Duodenal mucosa (tissue), 2 donors: ENCODE measurements at regions not wholly inside any gene's neighbourhood (a gene's known extent, or its start where the extent isn't known, plus 50 kb on each side); places are given as distances from the start of the nearest gene placed in this dataset.

Experiments used
- H3K27ac ChIP-seq: one replicate; pipeline ENCODE4 v1.7.0; 2013; ENCODE audit warnings: low read depth, low read length
- H3K27me3 ChIP-seq, 2 donors: one replicate each; pipeline ENCODE4 v1.7.0; 2013; ENCODE audit warnings: low read length in 2 of 2, control low read depth in 1 of 2; ENCODE audit not compliant: insufficient read depth in 2 of 2, control insufficient read depth in 1 of 2
- H3K36me3 ChIP-seq, 2 donors: one replicate each; pipeline ENCODE4 v1.7.0; 2013; ENCODE audit warnings: low read length in 2 of 2, control low read depth in 1 of 2; ENCODE audit not compliant: insufficient read depth in 2 of 2, control insufficient read depth in 1 of 2
- H3K4me1 ChIP-seq, 2 donors: one replicate each; pipeline ENCODE4 v1.7.0; 2013; ENCODE audit warnings: low read length in 2 of 2, control low read depth in 1 of 2; ENCODE audit not compliant: insufficient read depth in 2 of 2, control insufficient read depth in 1 of 2
- H3K4me3 ChIP-seq, 2 donors: one replicate each; pipeline ENCODE4 v1.7.0; 2013; ENCODE audit warnings: low read length in 2 of 2, low read depth in 1 of 2
- H3K9ac ChIP-seq, 2 donors: one replicate each; pipeline ENCODE4 v1.7.0; 2013; ENCODE audit warnings: low read length in 2 of 2, low read depth in 1 of 2
- H3K9me3 ChIP-seq, 2 donors: one replicate each; pipeline ENCODE4 v1.7.0; 2013; ENCODE audit warnings: low read length in 2 of 2, control low read depth in 1 of 2; ENCODE audit not compliant: control insufficient read depth in 1 of 2

- Histone ChIP-seq H3K27ac (no peak overlapping the region), H3K4me3 (no peak overlapping the region), H3K4me1 (no peaks in the 10 kb centered on the region), H3K9ac (no peak overlapping the region), H3K9me3 (no peaks in the 10 kb centered on the region), H3K36me3 (no peaks in the 10 kb centered on the region), H3K27me3 (no peaks in the 10 kb centered on the region)
Measured at GRCh38 chr11:128201009-128201408, 386.3 kb downstream of the ETS1 start.

DNA sequence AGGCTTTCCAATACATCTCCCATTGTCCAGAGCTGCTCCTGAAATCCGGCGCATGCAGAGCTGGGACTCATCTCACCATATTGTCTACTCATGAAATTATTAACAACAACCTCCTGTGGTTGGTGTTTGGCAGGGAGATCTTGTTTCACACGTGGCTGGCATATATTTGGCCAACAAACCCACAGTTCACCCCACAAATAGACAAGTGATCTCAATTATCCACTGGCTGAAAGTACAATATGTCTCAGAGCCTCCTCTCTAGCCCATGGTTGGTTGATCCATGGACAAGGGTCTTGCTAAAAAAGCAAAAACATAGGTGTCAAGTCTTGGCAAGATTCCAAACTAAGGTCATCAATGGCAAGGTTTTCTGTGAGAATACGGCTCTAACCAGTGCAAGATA lies 386.9 kb downstream of the ETS1 start:
- Histone ChIP-seq H3K36me3 (no peaks in the 10 kb centered on the region), H3K9ac (no peak overlapping the region), H3K9me3 (no peaks in the 10 kb centered on the region), H3K27me3 (no peaks in the 10 kb centered on the region), H3K4me3 (no peak overlapping the region), H3K27ac (no peak overlapping the region), H3K4me1 (no peaks in the 10 kb centered on the region)

- Histone ChIP-seq H3K27ac (no peak overlapping the region), H3K4me1 (no peaks in the 10 kb centered on the region), H3K9ac (no peak overlapping the region)
Measured at GRCh38 chr11:128198216-128198772, 389.1 kb downstream of the ETS1 start.

GRCh38 chr11:128196235-128196634 lies 391.1 kb downstream of the ETS1 start:
- H3K4me1 ChIP-seq = no peaks in the 10 kb centered on the region
- H3K36me3 ChIP-seq = no peaks in the 10 kb centered on the region
- H3K27ac ChIP-seq = no peak overlapping the region
- no peaks in the 10 kb centered on the region for H3K27me3 ChIP-seq
- H3K4me3 ChIP-seq = no peak overlapping the region
- H3K9me3 ChIP-seq = no peaks in the 10 kb centered on the region
- no peak overlapping the region for H3K9ac ChIP-seq

More at GRCh38 chr11:128198216-128198772, 389.1 kb downstream of the ETS1 start:
- no peaks in the 10 kb centered on the region for H3K27me3 ChIP-seq
- no peaks in the 10 kb centered on the region for H3K9me3 ChIP-seq
- H3K4me3 ChIP-seq = no peak overlapping the region
- H3K36me3 ChIP-seq = no peaks in the 10 kb centered on the region

DNA sequence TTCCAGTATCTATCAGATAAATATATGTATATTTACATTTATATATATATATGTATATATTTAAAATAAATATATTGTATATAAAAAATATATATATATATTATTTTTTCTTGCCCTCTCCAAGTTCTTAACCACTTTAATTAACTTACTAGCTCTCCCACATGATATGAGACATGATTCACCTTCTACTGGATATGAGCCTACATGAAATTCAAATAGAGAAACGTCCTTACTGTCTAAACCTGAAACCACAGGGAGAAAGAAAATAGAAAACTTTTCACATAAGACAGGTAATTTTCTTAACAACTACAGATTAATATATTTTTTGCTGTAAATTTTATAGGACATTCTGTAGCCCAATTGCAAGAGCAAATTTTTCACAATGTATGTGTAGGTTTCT lies 391.6 kb downstream of the ETS1 start:
- H3K27me3 ChIP-seq = no peaks in the 10 kb centered on the region
- no peaks in the 10 kb centered on the region for H3K4me1 ChIP-seq
- no peak overlapping the region for H3K27ac ChIP-seq

DNA sequence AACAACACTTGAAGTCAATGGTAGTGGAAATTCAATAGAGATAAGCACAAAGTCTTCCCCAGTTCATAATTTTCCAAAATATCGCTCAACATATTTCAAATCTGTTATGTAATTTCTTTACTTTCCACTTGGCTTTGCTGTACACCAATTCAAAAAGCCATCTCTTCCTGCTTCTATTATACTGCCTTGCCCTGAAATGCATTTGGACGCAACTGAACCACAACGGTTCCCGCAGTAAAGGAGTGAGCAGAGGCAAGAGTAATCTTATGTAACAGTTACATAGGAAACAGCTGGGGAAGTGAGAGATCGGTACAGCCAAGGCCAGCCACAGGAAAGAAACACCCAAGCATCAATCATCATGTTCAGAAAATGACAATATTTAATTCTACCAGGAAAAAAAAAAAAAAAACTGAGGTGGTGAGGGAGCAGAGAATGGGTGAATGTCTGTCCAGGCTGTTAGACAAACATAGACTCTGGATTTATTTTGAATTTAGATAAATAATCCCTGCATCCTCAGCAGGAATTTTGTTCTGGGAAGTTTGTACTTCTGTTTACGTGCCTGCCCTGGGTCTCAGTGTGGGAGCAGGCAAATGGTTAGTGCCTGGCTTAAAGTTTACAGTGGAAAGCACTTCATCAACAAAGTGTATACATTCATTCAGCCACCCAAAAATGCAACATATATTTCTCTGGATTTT lies 392.2 kb downstream of the ETS1 start:
- Histone ChIP-seq H3K27me3 (no peaks in the 10 kb centered on the region), H3K9ac (no peak overlapping the region), H3K27ac (no peak overlapping the region), H3K4me1 (no peaks in the 10 kb centered on the region), H3K9me3 (no peaks in the 10 kb centered on the region), H3K4me3 (no peak overlapping the region), H3K36me3 (no peaks in the 10 kb centered on the region)

More for the DNA sequence above, 391.6 kb downstream of the ETS1 start:
- H3K36me3 ChIP-seq = no peaks in the 10 kb centered on the region
- no peak overlapping the region for H3K9ac ChIP-seq
- no peaks in the 10 kb centered on the region for H3K9me3 ChIP-seq
- no peak overlapping the region for H3K4me3 ChIP-seq

- H3K27ac ChIP-seq = no peak overlapping the region
- no peaks in the 10 kb centered on the region for H3K36me3 ChIP-seq
- no peaks in the 10 kb centered on the region for H3K4me1 ChIP-seq
- no peak overlapping the region for H3K9ac ChIP-seq
- no peak overlapping the region for H3K4me3 ChIP-seq
- no peaks in the 10 kb centered on the region for H3K27me3 ChIP-seq
- H3K9me3 ChIP-seq = no peaks in the 10 kb centered on the region
Measured at GRCh38 chr11:128194216-128194615, 393.1 kb downstream of the ETS1 start.

- no peaks in the 10 kb centered on the region for H3K36me3 ChIP-seq
- H3K27ac ChIP-seq = no peak overlapping the region
- H3K4me1 ChIP-seq = no peaks in the 10 kb centered on the region
- no peaks in the 10 kb centered on the region for H3K9me3 ChIP-seq
- H3K9ac ChIP-seq = no peak overlapping the region
- H3K4me3 ChIP-seq = no peak overlapping the region
- no peaks in the 10 kb centered on the region for H3K27me3 ChIP-seq
Measured at GRCh38 chr11:128193615-128194014, 393.7 kb downstream of the ETS1 start.

DNA sequence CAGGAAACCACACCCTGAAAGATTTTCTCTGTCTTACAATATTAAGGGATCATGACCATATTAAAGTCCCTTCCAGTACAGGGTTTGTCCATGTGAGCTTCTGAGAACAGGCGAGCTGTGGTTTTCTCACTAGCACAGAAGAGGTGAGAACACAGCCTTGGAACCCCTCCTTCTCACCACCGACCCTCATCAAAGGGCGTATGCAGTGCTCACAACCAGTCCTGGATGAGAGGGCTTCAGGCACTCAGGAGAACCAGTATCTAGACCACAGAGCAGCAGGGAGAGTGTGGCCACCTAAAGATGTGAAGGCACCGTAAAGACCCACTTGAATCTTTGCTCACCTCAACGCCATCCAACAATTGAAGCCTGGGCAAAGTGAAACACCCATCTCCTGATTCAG lies 397.0 kb downstream of the ETS1 start:
- Histone ChIP-seq H3K4me1 (no peaks in the 10 kb centered on the region), H3K9me3 (peaks cover 0 to 2% of the 10 kb centered on the region in 2 donors), H3K9ac (no peak overlapping the region), H3K27ac (no peak overlapping the region), H3K36me3 (no peaks in the 10 kb centered on the region), H3K27me3 (no peaks in the 10 kb centered on the region), H3K4me3 (no peak overlapping the region)

DNA sequence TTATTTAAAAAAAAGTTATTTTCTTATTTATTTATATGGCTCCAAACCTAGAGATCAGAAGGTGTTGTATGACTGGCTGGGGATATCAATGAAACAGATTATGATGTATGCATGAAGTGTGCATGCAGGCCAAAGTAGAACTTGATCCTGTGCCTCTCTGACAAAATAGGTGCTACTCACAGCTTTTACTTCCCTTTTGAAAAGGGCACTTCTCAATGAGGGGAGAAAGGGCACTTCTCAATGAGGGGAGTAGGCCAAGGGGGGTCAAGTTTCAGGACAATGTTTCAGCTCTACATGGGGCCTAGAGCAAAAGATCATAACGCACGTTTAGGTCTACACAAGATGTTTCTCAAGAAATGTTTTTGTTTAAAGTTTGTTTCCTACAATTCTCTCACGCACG lies 397.5 kb downstream of the ETS1 start:
- H3K4me3 ChIP-seq = no peak overlapping the region
- H3K9me3 ChIP-seq = peaks cover 0 to 2% of the 10 kb centered on the region in 2 donors
- no peak overlapping the region for H3K27ac ChIP-seq
- H3K4me1 ChIP-seq = no peaks in the 10 kb centered on the region
- no peaks in the 10 kb centered on the region for H3K36me3 ChIP-seq
- no peak overlapping the region for H3K9ac ChIP-seq
- H3K27me3 ChIP-seq = no peaks in the 10 kb centered on the region
